PC-3 (cell line): ENCODE measurements at regions not wholly inside any gene's neighbourhood (a gene's known extent, or its start where the extent isn't known, plus 50 kb on each side); places are given as distances from the start of the nearest gene placed in this dataset.

Experiments used
- ATAC-seq: fragments of 200-7000 bp; cut with Tn5 transposase; 2 replicates; pipeline ENCODE4 v1.9.1; 2020; ENCODE audit warnings: mild to moderate bottlenecking, moderate library complexity
- BruUV-seq: library from RNA; stranded (reverse); fragments of 400-500 nt; replicated peaks from 2 replicates; lab custom pipeline; 2021; lab: Mats Ljungman, UMichigan
- CTCF ChIA-PET: fragments of 300-600 bp; sonication (Branson Sonifier 250); formaldehyde crosslinking; loops from one replicate; lab custom pipeline; 2022; ENCODE audit warnings: antibody characterized with exemption; lab: Charles Lee
- POLR2A ChIA-PET: fragments of 300-600 bp; sonication (Branson Sonifier 250); formaldehyde crosslinking; loops from one replicate; lab custom pipeline; 2022; ENCODE audit warnings: antibody characterized with exemption; ENCODE audit not compliant: unreplicated experiment; lab: Charles Lee
- DNase-seq: peaks from one replicate; pipeline ENCODE4 v3.0.0-alpha.2; 2015
- H2AFZ ChIP-seq: fragments of 300-600 bp; sonication (generic); 2 replicates; pipeline ENCODE4 v1.6.0; 2016; ENCODE audit warnings: antibody characterized with exemption, low read length
- H3F3A ChIP-seq: fragments of 300-600 bp; sonication (generic); one replicate; pipeline ENCODE4 v1.6.0; 2017; ENCODE audit warnings: antibody characterized with exemption, low read length, control low read depth, mild to moderate bottlenecking; ENCODE audit not compliant: unreplicated experiment
- H3K27ac ChIP-seq: fragments of 300-600 bp; sonication (generic); 2 replicates; pipeline ENCODE4 v1.5.1; 2016; ENCODE audit warnings: mild to moderate bottlenecking, low read length
- H3K27me3 ChIP-seq: fragments of 300-600 bp; sonication (generic); 2 replicates; pipeline ENCODE4 v1.6.1; 2016; ENCODE audit warnings: low read length, mixed read lengths
- H3K36me3 ChIP-seq: fragments of 300-600 bp; sonication (generic); 2 replicates; pipeline ENCODE4 v1.6.1; 2016; ENCODE audit warnings: low read depth, mixed run types, low read length, mixed read lengths
- H3K4me1 ChIP-seq: fragments of 300-600 bp; sonication (generic); 2 replicates; pipeline ENCODE4 v1.5.1; 2016; ENCODE audit warnings: low read length; ENCODE audit not compliant: insufficient read depth
- H3K4me2 ChIP-seq: fragments of 300-600 bp; sonication (generic); 2 replicates; pipeline ENCODE4 v1.6.0; 2016; ENCODE audit warnings: low read length
- H3K4me3 ChIP-seq: fragments of 300-600 bp; sonication (generic); 2 replicates; pipeline ENCODE4 v1.5.1; 2016; ENCODE audit warnings: mild to moderate bottlenecking, low read length, mixed read lengths
- H3K79me2 ChIP-seq: fragments of 300-600 bp; sonication (generic); 2 replicates; pipeline ENCODE4 v1.6.1; 2017; ENCODE audit warnings: low read length, mixed read lengths
- H3K9ac ChIP-seq: fragments of 300-600 bp; sonication (generic); 2 replicates; pipeline ENCODE4 v1.6.0; 2016; ENCODE audit warnings: mild to moderate bottlenecking, low read length
- H3K9me2 ChIP-seq: fragments of 300-600 bp; sonication (generic); replicated peaks from 2 replicates; pipeline ENCODE4 v1.6.1; 2016; ENCODE audit warnings: mixed run types, low read length, mixed read lengths
- H3K9me3 ChIP-seq: fragments of 300-600 bp; sonication (generic); 2 replicates; pipeline ENCODE4 v1.6.1; 2016; ENCODE audit warnings: low read length, mixed read lengths
- H4K20me1 ChIP-seq: fragments of 300-600 bp; sonication (generic); 2 replicates; pipeline ENCODE4 v1.6.1; 2016; ENCODE audit warnings: low read length, mixed read lengths
- CTCF ChIP-seq: fragments of 300-600 bp; sonication (generic); conservative IDR thresholded peaks from 2 replicates; pipeline ENCODE4 v1.5.1; 2017; ENCODE audit warnings: antibody characterized with exemption, low read depth, mild to moderate bottlenecking, low read length
- EZH2 ChIP-seq: fragments of 300-600 bp; sonication (generic); IDR thresholded peaks from one replicate; pipeline ENCODE4 v1.6.1; 2017; ENCODE audit warnings: antibody characterized with exemption, mild to moderate bottlenecking, low read length; ENCODE audit not compliant: unreplicated experiment
- EZH2phosphoT487 ChIP-seq: fragments of 300-600 bp; sonication (generic); IDR thresholded peaks from 2 replicates; pipeline ENCODE4 v1.6.1; 2018; ENCODE audit warnings: mild to moderate bottlenecking, antibody characterized with exemption, low read length, borderline replicate concordance
- intact Hi-C: fragments of 100-400 bp; cut with micrococcal nuclease; formaldehyde crosslinking; loops from 2 replicates; pipeline ENCODE4 v1.9.0; 2023

GRCh38 chr3:73883497-73883896 is 258.8 kb upstream of the PDZRN3 start:
- TF ChIP-seq EZH2 (no peak), EZH2phosphoT487 (no peak), CTCF (no peak)
- POLR2A ChIA-PET, result interaction anchor here (0.5 kb wide), 1 partner anchor 93 kb away, joined by 5 read pairs; no protein-coding TSS in a partner anchor

GRCh38 chr3:73874606-73875369 is 250.0 kb upstream of the PDZRN3 start:
- Histone ChIP-seq H3K9me3 (peaks cover 39% of the 10 kb centered on the region; the same call in 1 of the 2 replicates), H3K79me2 (no peaks in the 10 kb centered on the region), H3K27me3 (no peaks in the 10 kb centered on the region), H3K4me2 (no peak overlapping the region), H3K27ac (no peak overlapping the region), H4K20me1 (no peaks in the 10 kb centered on the region), H3K9me2 (no peaks in the 10 kb centered on the region), H2AFZ (no peak overlapping the region), H3F3A (no peaks in the 10 kb centered on the region), H3K9ac (no peak overlapping the region), H3K4me1 (no peaks in the 10 kb centered on the region), H3K36me3 (no peaks in the 10 kb centered on the region), H3K4me3 (no peak overlapping the region)
- ATAC-seq (no peak), DNase-seq (no peak)
- TF ChIP-seq EZH2 (no peak), CTCF (no peak), EZH2phosphoT487 (no peak)
- ChIA-PET POLR2A (no interaction called here), CTCF (no interaction called here)
- BruUV-seq, result no TSS peak
- intact Hi-C loops, result no loop called here

More at GRCh38 chr3:73883497-73883896, 258.8 kb upstream of the PDZRN3 start:
- Histone ChIP-seq H3K27ac (no peak overlapping the region), H2AFZ (no peak overlapping the region), H3K9ac (no peak overlapping the region), H3K27me3 (no peaks in the 10 kb centered on the region), H3K4me2 (no peak overlapping the region), H4K20me1 (no peaks in the 10 kb centered on the region), H3K4me3 (no peak overlapping the region), H3K4me1 (no peaks in the 10 kb centered on the region), H3F3A (no peaks in the 10 kb centered on the region), H3K79me2 (no peaks in the 10 kb centered on the region), H3K9me3 (peaks cover 22% of the 10 kb centered on the region; the same call in 1 of the 2 replicates), H3K9me2 (no peaks in the 10 kb centered on the region), H3K36me3 (no peaks in the 10 kb centered on the region)
- BruUV-seq, result no TSS peak
- intact Hi-C loops, result no loop called here
- DNase-seq (no peak), ATAC-seq (no peak)
- CTCF ChIA-PET, result no interaction called here

- H2AFZ ChIP-seq, result no peak overlapping the region
- no peaks in the 10 kb centered on the region for H3K4me1 ChIP-seq
- no peaks in the 10 kb centered on the region for H3K27me3 ChIP-seq
- DNase-seq (no peak), ATAC-seq (no peak)
- H4K20me1 ChIP-seq, result no peaks in the 10 kb centered on the region
- no peak overlapping the region for H3K27ac ChIP-seq
- H3K79me2 ChIP-seq, result no peaks in the 10 kb centered on the region
- H3K9ac ChIP-seq, result no peak overlapping the region
- no peak overlapping the region for H3K4me3 ChIP-seq
- no peaks in the 10 kb centered on the region for H3K9me2 ChIP-seq
- CTCF ChIA-PET, result no interaction called here
- peaks cover 38% of the 10 kb centered on the region; the same call in 1 of the 2 replicates for H3K9me3 ChIP-seq
- no peaks in the 10 kb centered on the region for H3K36me3 ChIP-seq
- no peak for TF ChIP-seq EZH2phosphoT487
- TF ChIP-seq CTCF, result no peak
- no peak for TF ChIP-seq EZH2
- H3K4me2 ChIP-seq, result no peak overlapping the region
- intact Hi-C loops, result no loop called here
- POLR2A ChIA-PET, result no interaction called here
- H3F3A ChIP-seq, result no peaks in the 10 kb centered on the region
- BruUV-seq, result no TSS peak
Observed at GRCh38 chr3:73874161-73874560, 249.4 kb upstream of the PDZRN3 start.
